Effector memory CD8-positive, alpha-beta T cell (primary cell): ENCODE measurements at regions not wholly inside any gene's neighbourhood (a gene's known extent, or its start where the extent isn't known, plus 50 kb on each side); places are given as distances from the start of the nearest gene placed in this dataset.

Experiments used
- ATAC-seq: fragments of 150-1000 bp; cut with Tn5 transposase; replicated peaks from 2 replicates; pipeline ENCODE4 v1.10.0; 2021; ENCODE audit warnings: mild to moderate bottlenecking, moderate library complexity
- DNase-seq, 3 experiments: peaks; one replicate each; pipeline ENCODE4 v3.0.0; 2021
- H3K27ac Mint-ChIP-seq, 2 donors: one replicate each; pipeline ENCODE4 v1.8.0; 2022; ENCODE audit warnings: mild to moderate bottlenecking in 2 of 2, mixed read lengths in 2 of 2, moderate library complexity in 2 of 2
- H3K27me3 Mint-ChIP-seq, 2 donors: one replicate each; pipeline ENCODE4 v1.8.0; 2022; ENCODE audit warnings: mixed read lengths in 2 of 2
- H3K36me3 Mint-ChIP-seq: one replicate; pipeline ENCODE4 v1.8.0; 2022; ENCODE audit warnings: mild to moderate bottlenecking, moderate library complexity, mixed read lengths; ENCODE audit not compliant: insufficient read depth
- H3K4me1 Mint-ChIP-seq, 2 donors: one replicate each; pipeline ENCODE4 v1.8.0; 2022; ENCODE audit warnings: low read depth in 2 of 2, mixed read lengths in 2 of 2
- H3K4me3 Mint-ChIP-seq, 2 donors: one replicate each; pipeline ENCODE4 v1.8.0; 2022; ENCODE audit warnings: mild to moderate bottlenecking in 2 of 2, mixed read lengths in 2 of 2, moderate library complexity in 2 of 2
- H3K9me3 Mint-ChIP-seq, 2 donors: one replicate each; pipeline ENCODE4 v1.8.0; 2022; ENCODE audit warnings: mixed read lengths in 2 of 2

- DNase-seq (no peak), ATAC-seq (no peak)
- no peaks in the 10 kb centered on the region for H3K36me3 Mint-ChIP-seq
- H3K9me3 Mint-ChIP-seq = peaks cover 4 to 13% of the 10 kb centered on the region in 2 donors
- no peaks in the 10 kb centered on the region for H3K27me3 Mint-ChIP-seq
- no peak overlapping the region for H3K27ac Mint-ChIP-seq
- no peak overlapping the region for H3K4me3 Mint-ChIP-seq
- H3K4me1 Mint-ChIP-seq = no peaks in the 10 kb centered on the region
Observed at GRCh38 chr5:89034588-89034987, 151.6 kb upstream of the MEF2C start.

DNA sequence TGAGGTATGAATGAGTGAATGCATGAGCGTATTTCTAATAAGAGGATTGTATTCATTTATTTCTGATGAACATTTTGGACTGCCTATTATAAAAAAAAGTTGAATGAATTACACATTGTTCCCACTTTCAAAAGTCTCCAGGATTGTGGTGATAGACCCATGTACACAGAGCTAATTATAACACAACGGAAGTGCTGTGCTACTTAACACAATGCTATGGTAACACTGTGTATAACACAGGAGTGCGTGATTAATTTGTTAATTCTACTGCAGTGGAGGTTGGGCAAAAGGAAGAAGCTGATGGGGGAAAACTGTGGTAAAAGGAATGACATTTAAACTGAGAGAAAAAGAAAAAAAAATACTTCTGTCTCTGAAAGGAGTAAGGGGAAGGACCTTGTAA, 147.8 kb upstream of the MEF2C start:
- no peaks in the 10 kb centered on the region for H3K27me3 Mint-ChIP-seq
- H3K27ac Mint-ChIP-seq = no peak overlapping the region
- H3K4me1 Mint-ChIP-seq = no peaks in the 10 kb centered on the region
- no peak for ATAC-seq
- H3K36me3 Mint-ChIP-seq = no peaks in the 10 kb centered on the region
- H3K9me3 Mint-ChIP-seq = peaks cover 1 to 9% of the 10 kb centered on the region in 2 donors
- H3K4me3 Mint-ChIP-seq = no peak overlapping the region
- no peak for DNase-seq

DNA sequence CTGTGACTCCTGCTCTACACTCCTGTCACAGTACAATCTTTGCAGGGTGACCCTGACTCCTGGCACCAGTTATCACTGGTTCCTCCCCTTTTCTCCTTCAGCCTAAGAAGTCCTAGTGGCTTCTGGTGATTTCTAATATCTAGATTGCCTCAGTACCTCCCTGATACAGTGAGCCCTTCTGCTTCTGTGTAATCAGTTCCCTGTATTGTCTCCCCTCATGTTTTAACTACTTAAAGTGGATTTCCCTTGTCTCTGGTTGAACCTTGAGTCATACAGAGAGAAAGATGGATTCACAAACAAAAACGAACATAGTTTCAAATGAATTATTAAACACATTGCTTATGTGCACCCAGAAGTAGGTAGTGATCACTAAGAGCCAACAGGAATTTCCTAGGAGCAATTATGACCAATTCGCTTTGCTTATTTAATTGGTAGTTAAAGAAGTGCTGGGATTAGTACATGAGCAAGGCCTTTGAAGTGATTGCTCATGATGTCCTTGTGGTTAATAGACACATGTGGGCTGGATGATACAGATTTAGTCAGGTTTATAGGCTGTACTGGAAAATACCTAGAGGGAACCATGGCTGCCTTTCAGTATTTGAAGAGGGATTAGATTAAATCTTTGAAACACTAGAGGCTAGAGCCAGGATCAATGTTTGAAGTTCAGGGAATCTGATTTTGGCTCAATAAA, 145.8 kb upstream of the MEF2C start:
- peaks cover 1 to 9% of the 10 kb centered on the region in 2 donors for H3K9me3 Mint-ChIP-seq
- no peaks in the 10 kb centered on the region for H3K36me3 Mint-ChIP-seq
- H3K4me1 Mint-ChIP-seq = no peaks in the 10 kb centered on the region
- ATAC-seq (no peak), DNase-seq (no peak)
- no peak overlapping the region for H3K4me3 Mint-ChIP-seq
- no peak overlapping the region for H3K27ac Mint-ChIP-seq
- no peaks in the 10 kb centered on the region for H3K27me3 Mint-ChIP-seq

DNA sequence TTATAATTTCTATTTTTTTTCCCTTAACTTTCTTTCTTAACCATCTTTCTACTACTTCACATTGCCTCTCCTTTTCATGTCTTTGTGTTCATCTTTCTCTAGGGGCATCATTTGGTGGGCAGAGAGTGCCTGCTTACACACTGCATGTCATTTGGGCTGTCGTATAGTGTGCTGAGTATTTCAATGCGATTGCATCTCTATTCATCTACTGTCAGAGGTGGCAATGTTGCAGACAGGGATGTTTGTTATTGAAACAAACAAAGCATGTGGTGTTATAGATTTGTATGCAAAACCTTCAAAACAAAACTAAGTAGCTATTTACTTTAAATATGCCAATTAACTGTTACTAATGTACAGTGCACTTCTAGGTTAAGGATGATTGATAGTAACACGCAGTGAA, 141.1 kb upstream of the MEF2C start:
- Mint-ChIP-seq H3K4me3 (no peak overlapping the region), H3K36me3 (no peaks in the 10 kb centered on the region)

GRCh38 chr5:89020926-89021610, 138.1 kb upstream of the MEF2C start:
- Mint-ChIP-seq H3K4me3 (no peak overlapping the region), H3K36me3 (no peaks in the 10 kb centered on the region), H3K9me3 (peaks cover 5 to 7% of the 10 kb centered on the region in 2 donors), H3K27me3 (no peaks in the 10 kb centered on the region), H3K4me1 (no peaks in the 10 kb centered on the region), H3K27ac (no peak overlapping the region)
- DNase-seq (no peak), ATAC-seq (no peak)

More for the DNA sequence above, 141.1 kb upstream of the MEF2C start:
- no peak overlapping the region for H3K27ac Mint-ChIP-seq
- no peaks in the 10 kb centered on the region for H3K27me3 Mint-ChIP-seq
- H3K9me3 Mint-ChIP-seq = peaks cover 1 to 10% of the 10 kb centered on the region in 2 donors
- no peaks in the 10 kb centered on the region for H3K4me1 Mint-ChIP-seq
- ATAC-seq = no peak
- DNase-seq = no peak

DNA sequence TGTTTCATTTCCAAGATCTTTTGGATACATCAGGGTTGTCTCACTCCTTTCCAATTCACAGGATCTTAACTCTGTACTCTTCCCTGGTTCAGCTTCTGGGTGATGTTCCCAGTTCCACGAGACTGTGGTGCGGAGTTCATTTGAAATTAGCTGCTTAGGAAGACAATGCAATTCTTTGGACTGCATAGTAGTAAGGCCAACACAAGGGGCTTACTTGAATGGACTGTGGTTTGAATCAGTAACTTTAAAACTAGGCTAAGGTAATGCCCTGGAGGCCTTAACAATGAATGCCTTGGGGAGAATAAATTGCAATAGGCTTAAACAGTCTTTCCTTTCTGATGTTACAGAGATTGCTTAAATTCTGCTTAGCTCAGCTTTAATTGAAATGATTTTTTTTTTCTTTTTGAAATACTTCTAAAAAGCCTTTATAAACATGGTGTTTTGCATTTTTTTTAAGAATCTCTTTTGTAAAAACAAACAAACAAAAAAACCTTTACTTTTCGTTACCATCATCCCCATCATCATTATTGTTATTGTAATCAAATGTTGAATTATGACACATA, 133.8 kb upstream of the MEF2C start:
- Mint-ChIP-seq H3K27ac (no peak overlapping the region), H3K4me3 (no peak overlapping the region)
- no peak for ATAC-seq

DNA sequence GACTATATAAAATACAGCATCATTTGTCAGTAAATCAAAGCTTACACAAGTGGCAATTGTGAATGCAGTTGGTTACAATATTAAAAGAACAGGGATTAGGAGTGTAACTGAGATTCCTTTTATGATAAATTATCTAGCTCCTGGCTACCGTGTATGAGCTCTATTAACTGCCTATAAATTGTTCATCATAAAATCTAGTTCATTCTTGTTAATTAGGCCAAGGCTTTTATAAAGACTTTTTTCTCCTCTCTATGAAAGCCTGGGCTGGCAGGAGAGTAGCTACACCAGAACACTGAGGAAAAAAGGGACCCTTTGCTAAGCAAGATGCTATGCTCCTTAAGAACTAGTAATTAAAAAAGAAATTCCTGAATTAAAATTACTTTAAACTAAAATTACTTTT, 132.4 kb upstream of the MEF2C start:
- no peak for ATAC-seq
- H3K36me3 Mint-ChIP-seq = no peaks in the 10 kb centered on the region
- no peak overlapping the region for H3K27ac Mint-ChIP-seq

More for the DNA sequence above, 133.8 kb upstream of the MEF2C start:
- DNase-seq = no peak
- H3K4me1 Mint-ChIP-seq = no peaks in the 10 kb centered on the region
- peaks cover 5 to 7% of the 10 kb centered on the region in 2 donors for H3K9me3 Mint-ChIP-seq
- H3K27me3 Mint-ChIP-seq = no peaks in the 10 kb centered on the region
- H3K36me3 Mint-ChIP-seq = no peaks in the 10 kb centered on the region

GRCh38 chr5:89011778-89012711, 129.1 kb upstream of the MEF2C start:
- no peak for ATAC-seq
- H3K27ac Mint-ChIP-seq = no peak overlapping the region
- no peaks in the 10 kb centered on the region for H3K9me3 Mint-ChIP-seq
- no peaks in the 10 kb centered on the region for H3K27me3 Mint-ChIP-seq
- DNase-seq = no peak
- H3K4me3 Mint-ChIP-seq = no peak overlapping the region
- no peaks in the 10 kb centered on the region for H3K4me1 Mint-ChIP-seq
- H3K36me3 Mint-ChIP-seq = no peaks in the 10 kb centered on the region

More for the DNA sequence above, 132.4 kb upstream of the MEF2C start:
- no peak for DNase-seq
- Mint-ChIP-seq H3K4me3 (no peak overlapping the region), H3K4me1 (no peaks in the 10 kb centered on the region), H3K27me3 (no peaks in the 10 kb centered on the region), H3K9me3 (peaks cover 5 to 7% of the 10 kb centered on the region in 2 donors)

GRCh38 chr5:89010512-89010911, 127.5 kb upstream of the MEF2C start:
- Mint-ChIP-seq H3K4me3 (no peak overlapping the region), H3K4me1 (no peaks in the 10 kb centered on the region), H3K27me3 (no peaks in the 10 kb centered on the region), H3K9me3 (no peaks in the 10 kb centered on the region), H3K27ac (no peak overlapping the region), H3K36me3 (no peaks in the 10 kb centered on the region)
- DNase-seq (no peak), ATAC-seq (no peak)

DNA sequence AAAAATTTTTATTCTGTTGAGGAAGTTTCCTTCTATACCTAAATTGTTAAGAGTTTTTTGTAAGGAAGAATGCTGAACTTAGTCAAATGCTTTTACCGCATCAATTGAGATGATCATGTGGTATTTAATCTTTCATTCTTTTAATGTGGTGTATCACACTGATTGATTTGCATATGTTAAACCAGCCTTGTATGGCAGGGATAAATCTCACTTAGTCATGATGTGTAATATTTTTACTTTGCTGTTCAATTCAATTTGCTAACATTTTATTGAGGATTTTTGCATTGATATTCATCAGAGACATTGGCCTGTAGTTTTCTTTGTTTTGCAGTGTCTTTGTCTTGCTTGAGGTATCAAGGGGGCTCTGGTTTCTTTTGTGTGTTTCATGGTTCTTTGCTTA, 125.3 kb upstream of the MEF2C start:
- H3K27ac Mint-ChIP-seq = no peak overlapping the region
- H3K4me1 Mint-ChIP-seq = no peaks in the 10 kb centered on the region
- H3K4me3 Mint-ChIP-seq = no peak overlapping the region
- H3K9me3 Mint-ChIP-seq = peaks cover 3 to 7% of the 10 kb centered on the region in 2 donors
- no peaks in the 10 kb centered on the region for H3K27me3 Mint-ChIP-seq
- no peak for DNase-seq
- no peaks in the 10 kb centered on the region for H3K36me3 Mint-ChIP-seq
- ATAC-seq = no peak

DNA sequence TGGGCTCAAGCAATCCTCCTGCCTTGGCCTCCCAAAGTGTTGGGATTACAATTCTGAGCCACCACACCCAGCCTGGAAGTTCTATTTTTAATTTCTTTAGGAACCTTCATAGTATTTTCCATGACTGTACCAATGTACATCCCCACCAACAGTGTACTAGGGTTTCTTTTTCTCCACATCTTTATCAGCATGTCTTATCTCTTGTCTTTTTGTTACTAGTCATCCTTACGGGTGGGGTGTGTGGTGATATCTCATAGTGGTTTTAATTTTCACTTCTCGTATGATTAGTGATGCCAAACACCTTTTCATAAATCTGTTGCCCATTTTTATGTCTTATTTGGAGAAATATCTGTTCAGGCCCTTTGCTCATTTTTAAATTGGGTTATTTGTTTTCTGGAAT, 123.0 kb upstream of the MEF2C start:
- DNase-seq (no peak), ATAC-seq (no peak)
- no peaks in the 10 kb centered on the region for H3K27me3 Mint-ChIP-seq
- H3K27ac Mint-ChIP-seq = no peak overlapping the region
- H3K4me3 Mint-ChIP-seq = no peak overlapping the region
- H3K9me3 Mint-ChIP-seq = peaks cover 3 to 7% of the 10 kb centered on the region in 2 donors
- H3K36me3 Mint-ChIP-seq = no peaks in the 10 kb centered on the region
- no peaks in the 10 kb centered on the region for H3K4me1 Mint-ChIP-seq

GRCh38 chr5:89004379-89004778, 121.4 kb upstream of the MEF2C start:
- Mint-ChIP-seq H3K4me3 (no peak overlapping the region), H3K27me3 (no peaks in the 10 kb centered on the region), H3K4me1 (no peaks in the 10 kb centered on the region), H3K9me3 (peaks cover 3 to 7% of the 10 kb centered on the region in 2 donors), H3K27ac (no peak overlapping the region), H3K36me3 (no peaks in the 10 kb centered on the region)
- ATAC-seq (no peak), DNase-seq (no peak)

DNA sequence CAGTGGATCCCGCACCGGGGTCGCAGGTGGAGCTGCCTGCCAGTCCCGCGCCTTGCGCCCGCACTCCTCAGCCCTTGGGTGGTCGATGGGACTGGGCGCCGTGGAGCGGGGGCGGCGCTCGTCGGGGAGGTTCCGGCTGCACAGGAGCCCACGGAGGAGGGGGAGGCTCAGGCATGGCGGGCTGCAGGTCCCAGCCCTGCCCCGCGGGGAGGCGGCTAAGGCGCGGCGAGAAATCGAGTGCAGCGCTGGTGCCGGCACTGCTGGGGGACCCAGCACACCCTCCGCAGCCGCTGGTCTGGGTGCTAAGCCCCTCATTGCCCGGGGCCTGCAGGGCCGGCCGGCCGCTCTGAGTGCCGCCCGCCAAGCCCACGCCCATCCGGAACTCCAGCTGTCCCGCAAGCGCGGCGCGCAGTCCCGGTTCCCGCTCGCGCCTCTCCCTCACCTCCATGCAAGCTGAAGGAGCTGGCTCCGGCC, 120.6 kb upstream of the MEF2C start:
- no peak for ATAC-seq
- Mint-ChIP-seq H3K4me3 (no peak overlapping the region), H3K9me3 (peaks cover 3 to 7% of the 10 kb centered on the region in 2 donors), H3K27me3 (no peaks in the 10 kb centered on the region), H3K36me3 (no peaks in the 10 kb centered on the region), H3K4me1 (no peaks in the 10 kb centered on the region), H3K27ac (no peak overlapping the region)
- no peak for DNase-seq
